GM12891 (cell line): ENCODE measurements at regions not wholly inside any gene's neighbourhood (a gene's known extent, or its start where the extent isn't known, plus 50 kb on each side); places are given as distances from the start of the nearest gene placed in this dataset.
"Not testable (repeated sequence)": the region's sequence is repeated elsewhere in the genome, so short reads cannot be mapped to it uniquely, and the experiment has no call there.

Source experiments
- DNase-seq: peaks from one replicate; pipeline ENCODE4 v3.0.0; 2011; ENCODE audit warnings: low spot score; ENCODE audit not compliant: insufficient read length
- FAIRE-seq: peaks from 2 replicates; lab custom pipeline; 2011; peaks lifted over from hg19 to GRCh38; lab: Jason Lieb, UNC
- PAX5 ChIP-seq: IDR thresholded peaks from 2 replicates; pipeline ENCODE4 v1.6.1; 2011; ENCODE audit warnings: low read length, moderate library complexity, mild to moderate bottlenecking; ENCODE audit not compliant: insufficient read depth, severe bottlenecking
- POLR2A ChIP-seq: IDR thresholded peaks from 2 replicates; pipeline ENCODE4 v1.6.1; 2011; ENCODE audit warnings: low read depth, low read length, control low read depth
- POLR2AphosphoS5 ChIP-seq: IDR thresholded peaks from 2 replicates; pipeline ENCODE4 v1.6.1; 2011; ENCODE audit warnings: low read depth, low read length, control low read depth
- POU2F2 ChIP-seq: IDR thresholded peaks from 2 replicates; pipeline ENCODE4 v1.6.1; 2011; ENCODE audit warnings: low read depth, mild to moderate bottlenecking, control low read depth, low read length, moderate library complexity
- SPI1 ChIP-seq: IDR thresholded peaks from 2 replicates; pipeline ENCODE4 v1.6.1; 2011; ENCODE audit warnings: low read depth, low read length, control low read depth
- TAF1 ChIP-seq: IDR thresholded peaks from 2 replicates; pipeline ENCODE4 v1.6.1; 2011; ENCODE audit warnings: low read depth, low read length, control low read depth

DNA sequence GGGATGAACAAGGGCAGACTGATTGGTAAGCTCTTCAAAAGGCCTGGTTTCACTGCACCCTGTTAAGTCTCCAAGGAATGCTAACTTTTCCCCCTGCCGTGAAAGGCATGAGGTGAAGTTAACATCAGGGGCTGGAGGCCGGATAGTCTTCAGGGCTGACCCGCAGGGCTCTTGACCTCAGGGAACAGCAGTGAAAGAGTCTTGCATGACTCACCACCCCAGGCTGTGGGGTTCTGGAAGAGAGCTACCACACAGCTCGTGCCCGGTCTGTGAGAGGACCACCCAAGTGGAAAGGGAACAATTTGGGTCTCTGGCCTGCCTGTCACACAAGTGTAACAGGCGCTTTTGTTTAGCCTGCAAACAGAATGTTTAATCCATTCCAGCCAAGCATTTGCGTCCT is 504.9 kb downstream of the EDEM1 start:
- DNase-seq (no peak), FAIRE-seq (no peak)
- TF ChIP-seq POLR2A: no peak
- TF ChIP-seq POLR2AphosphoS5: no peak
- no peak for TF ChIP-seq PAX5
- TF ChIP-seq POU2F2: no peak
- TF ChIP-seq SPI1: no peak

DNA sequence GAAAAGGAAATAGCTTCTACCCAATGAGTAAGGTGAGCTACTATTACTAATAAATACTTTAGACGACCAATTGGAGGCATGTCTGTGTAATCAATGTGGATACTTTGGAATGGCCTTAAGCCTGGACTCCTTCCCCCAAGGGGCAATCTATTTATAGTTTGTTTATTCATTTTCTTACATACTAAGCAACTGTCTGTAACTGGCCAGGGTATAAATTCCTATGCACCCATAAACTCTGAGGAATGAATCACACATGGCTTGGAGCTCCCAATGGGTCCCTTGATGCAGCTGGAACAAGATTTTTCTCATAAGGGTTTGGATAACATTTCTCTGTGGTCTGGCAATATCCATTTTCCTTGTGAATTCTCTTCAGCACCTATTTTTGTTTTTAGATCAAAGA is 506.8 kb downstream of the EDEM1 start:
- FAIRE-seq: no peak
- no peak for DNase-seq
- TF ChIP-seq TAF1 (no peak), SPI1 (no peak), PAX5 (no peak), POU2F2 (no peak), POLR2A (no peak), POLR2AphosphoS5 (no peak)

DNA sequence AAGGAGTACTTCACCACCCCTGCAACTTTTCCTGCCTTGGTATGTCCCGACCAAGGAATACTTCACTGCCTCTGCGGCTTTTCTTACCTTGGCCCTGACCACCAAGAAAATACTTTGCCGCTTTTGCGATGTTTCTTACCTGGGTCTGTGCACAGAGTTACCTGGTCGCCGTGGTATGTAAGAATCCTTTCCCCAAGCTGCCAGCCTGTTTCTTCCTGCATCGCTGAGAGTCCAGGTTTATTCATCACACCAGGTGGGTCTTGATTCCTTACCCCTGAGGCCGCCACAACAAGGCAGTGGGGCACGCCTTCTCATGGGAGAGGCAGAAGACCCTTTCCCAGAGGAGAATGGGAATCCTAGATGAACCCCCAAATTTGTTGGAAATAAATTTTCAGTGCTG is 511.3 kb downstream of the EDEM1 start:
- FAIRE-seq (no peak), DNase-seq (no peak)
- no peak for TF ChIP-seq TAF1
- no peak for TF ChIP-seq POLR2A
- TF ChIP-seq POLR2AphosphoS5: no peak
- no peak for TF ChIP-seq PAX5
- TF ChIP-seq POU2F2: no peak
- no peak for TF ChIP-seq SPI1

DNA sequence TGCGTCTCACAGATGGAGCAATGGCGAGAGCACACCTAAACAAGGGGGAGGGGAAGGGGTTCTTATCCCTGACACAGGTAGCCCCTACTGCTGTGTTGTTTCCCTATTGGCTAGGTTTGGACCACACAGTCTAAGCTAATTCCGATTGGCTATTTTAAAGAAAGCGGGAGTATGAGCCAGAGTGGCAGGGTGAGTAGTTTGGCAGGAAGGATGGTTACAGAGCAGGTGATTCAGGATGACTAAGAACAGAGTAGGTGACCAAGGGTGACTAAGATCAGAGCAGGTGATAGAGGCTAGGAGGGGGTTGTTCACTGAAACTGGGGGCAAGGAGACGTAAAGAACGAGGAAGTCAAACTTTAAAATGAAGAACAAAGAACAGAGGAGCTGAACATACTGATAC is 511.8 kb downstream of the EDEM1 start:
- DNase-seq (no peak), FAIRE-seq (no peak)
- TF ChIP-seq POLR2AphosphoS5 (no peak), PAX5 (no peak), POU2F2 (no peak), POLR2A (no peak), SPI1 (no peak), TAF1 (no peak)

DNA sequence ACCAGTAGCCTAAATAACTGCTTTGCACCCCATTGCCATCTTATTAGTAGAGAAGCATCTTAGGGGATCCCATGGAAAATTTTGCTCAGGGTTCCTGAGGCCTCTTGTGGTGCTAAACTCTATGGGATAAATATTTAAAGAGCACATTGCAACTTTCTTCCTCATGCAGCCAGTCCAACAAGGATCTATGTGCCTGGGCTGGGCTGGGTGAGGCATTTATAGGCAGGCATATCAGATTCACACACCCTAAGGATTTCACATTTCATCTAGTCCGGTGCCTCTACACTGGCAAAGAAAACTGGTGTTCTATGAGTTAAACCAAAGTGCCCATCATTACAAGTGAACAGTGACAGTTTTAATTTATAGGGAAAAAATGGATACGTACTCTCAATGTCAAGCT is 512.3 kb downstream of the EDEM1 start:
- DNase-seq (no peak), FAIRE-seq (no peak)
- TF ChIP-seq SPI1: no peak
- no peak for TF ChIP-seq POU2F2
- no peak for TF ChIP-seq POLR2AphosphoS5
- TF ChIP-seq PAX5: no peak
- no peak for TF ChIP-seq POLR2A
- TF ChIP-seq TAF1: no peak

DNA sequence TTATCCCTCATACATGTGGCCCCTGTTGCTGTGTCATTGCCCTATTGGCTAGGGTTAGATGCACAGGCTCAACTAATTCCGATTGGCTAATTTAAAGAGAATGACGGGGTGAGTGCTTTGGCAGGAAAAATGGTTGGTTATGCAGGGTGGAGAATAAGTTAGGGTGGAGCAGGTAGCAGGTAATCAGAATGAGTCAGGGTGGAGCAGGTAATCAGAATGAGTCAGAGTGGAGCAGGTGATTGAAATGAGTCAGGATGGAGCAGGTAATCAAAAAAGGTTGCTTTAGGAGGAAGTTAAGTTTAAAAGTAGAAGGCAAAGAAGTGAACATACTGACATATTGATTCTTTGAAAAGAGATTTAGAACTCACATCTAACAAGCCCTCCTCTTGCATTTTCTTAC is 513.5 kb downstream of the EDEM1 start:
- not testable (repeated sequence) for FAIRE-seq, DNase-seq

DNA sequence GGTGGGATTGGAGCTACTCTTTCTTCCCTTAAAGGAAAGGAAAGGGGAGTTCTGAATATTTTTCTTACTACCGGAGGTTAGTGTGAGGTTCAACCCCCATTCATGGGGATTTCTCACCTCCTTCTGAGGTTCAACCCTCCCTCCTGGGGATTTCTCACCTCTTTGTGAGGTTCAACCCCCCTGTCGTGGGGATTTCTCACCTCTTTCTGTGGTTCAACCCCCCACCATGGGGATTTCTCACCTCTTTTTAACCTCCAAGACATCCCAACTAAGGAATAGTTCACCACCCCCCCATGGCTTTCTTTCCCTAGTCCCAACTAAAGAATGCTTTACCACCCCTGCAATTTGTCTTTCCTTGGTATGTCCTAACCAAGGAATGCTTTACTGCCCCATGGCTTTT is 520.3 kb downstream of the EDEM1 start:
- FAIRE-seq: no peak
- no peak for DNase-seq
- TF ChIP-seq POU2F2 (no peak), POLR2A (no peak), TAF1 (no peak), POLR2AphosphoS5 (no peak), PAX5 (no peak)

DNA sequence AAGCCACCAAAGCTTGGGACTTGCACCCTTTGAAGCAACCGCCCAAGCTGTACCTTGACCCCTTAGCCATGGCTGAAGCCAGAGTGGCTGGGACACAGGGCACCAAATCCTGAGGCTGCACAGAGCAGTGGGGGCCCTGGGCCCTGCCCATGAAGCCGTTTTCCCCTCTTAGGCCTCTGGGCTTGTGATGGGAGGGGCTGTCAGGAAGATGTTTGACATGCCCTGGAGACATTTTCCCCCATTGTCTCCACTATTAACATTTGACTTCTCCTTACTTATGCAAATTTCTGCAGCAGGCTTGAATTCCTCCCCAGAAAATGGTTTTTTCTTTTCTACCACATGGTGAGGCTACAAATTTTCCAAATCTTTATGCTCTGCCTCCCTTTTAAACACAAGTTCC is 522.2 kb downstream of the EDEM1 start:
- TF ChIP-seq SPI1 (no peak), POLR2A (no peak)
- FAIRE-seq (no peak), DNase-seq (no peak)

DNA sequence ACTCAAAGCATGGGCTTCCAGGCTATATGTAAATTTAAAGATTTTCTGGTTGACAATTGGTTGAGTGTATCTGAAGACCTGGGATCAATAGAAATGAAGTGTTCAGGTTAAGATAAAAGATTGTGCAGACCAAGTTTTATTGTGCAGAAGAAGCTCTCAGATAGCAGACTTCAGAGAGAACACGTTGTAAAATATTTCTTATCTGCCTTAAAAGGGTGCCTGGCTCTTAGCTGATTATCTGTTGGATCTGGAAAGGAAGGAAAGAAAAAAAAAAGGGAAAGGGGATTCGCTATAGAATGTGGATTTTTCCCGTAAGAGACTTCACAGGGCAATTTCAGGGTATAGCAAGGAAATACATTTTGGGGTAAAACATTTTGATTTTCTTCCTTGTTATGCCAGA is 523.2 kb downstream of the EDEM1 start:
- FAIRE-seq: no peak

DNA sequence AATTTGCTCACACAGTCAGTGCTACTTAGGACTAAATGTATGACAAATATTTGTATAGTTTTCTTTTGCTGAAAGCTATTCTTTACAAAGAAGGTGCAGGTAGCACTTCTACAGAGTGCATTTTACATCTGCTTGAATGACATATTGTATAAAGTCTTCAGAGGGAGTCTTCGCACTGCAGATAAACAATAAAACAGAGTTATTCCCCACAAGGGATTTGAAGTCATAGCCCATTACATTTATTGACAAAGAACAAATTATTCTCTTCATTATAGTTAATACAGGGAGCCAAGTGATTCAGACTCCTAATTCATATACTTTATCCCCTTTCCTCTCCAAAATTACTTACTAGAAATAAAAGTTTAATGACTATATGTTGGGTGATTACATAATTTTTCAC is 529.7 kb downstream of the EDEM1 start:
- TF ChIP-seq TAF1 (no peak), POU2F2 (no peak), SPI1 (no peak), PAX5 (no peak), POLR2A (no peak), POLR2AphosphoS5 (no peak)
- FAIRE-seq (no peak), DNase-seq (no peak)

More for the DNA sequence above, 523.2 kb downstream of the EDEM1 start:
- DNase-seq: no peak
- no peak for TF ChIP-seq POLR2A
- no peak for TF ChIP-seq SPI1

DNA sequence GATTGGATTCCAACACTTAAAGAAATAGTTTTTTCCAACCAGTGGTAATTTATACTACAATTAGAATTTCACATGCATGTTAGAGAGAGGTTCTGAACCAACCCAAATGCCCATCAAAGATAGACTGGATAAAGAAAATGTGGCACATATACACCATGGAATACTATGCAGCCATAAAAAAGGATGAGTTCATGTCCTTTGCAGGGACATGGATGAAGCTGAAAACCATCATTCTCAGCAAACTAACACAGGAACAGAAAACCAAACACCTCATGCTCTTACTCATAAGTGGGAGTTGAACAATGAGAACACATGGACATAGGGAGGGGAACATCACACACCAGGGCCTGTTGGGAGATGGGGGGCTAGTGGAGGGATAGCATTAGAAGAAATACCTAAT is 532.2 kb downstream of the EDEM1 start:
- DNase-seq, FAIRE-seq: not testable (repeated sequence)

DNA sequence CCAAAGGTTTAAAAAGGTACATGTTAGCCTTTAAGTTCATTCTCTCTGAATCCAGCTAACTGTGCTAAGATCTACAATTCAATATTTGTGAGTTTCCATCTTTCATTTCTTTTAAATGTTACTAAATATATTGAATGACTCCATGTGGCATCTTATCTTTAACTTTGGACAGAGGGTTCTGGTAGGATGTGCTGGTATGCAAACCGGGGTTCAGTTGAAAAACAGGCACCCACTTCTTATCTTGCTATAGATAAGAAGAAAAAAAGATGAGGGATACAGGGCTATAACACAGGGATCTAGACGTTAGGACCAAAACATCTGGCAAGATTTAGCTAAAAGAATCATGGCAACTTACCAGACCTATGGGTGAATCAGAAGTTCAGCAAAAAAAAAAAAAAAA is 538.3 kb downstream of the EDEM1 start:
- DNase-seq (no peak), FAIRE-seq (no peak)
- no peak for TF ChIP-seq POU2F2
- no peak for TF ChIP-seq POLR2AphosphoS5
- no peak for TF ChIP-seq POLR2A
- TF ChIP-seq PAX5: no peak
- TF ChIP-seq SPI1: no peak
- no peak for TF ChIP-seq TAF1
